Aorta (tissue), 5 donors: ENCODE measurements at regions not wholly inside any gene's neighbourhood (a gene's known extent, or its start where the extent isn't known, plus 50 kb on each side); places are given as distances from the start of the nearest gene placed in this dataset.
A peak's percentile ranks its signal among the peaks of the same experiment; 100 is the strongest.
"Not testable (repeated sequence)": the region's sequence is repeated elsewhere in the genome, so short reads cannot be mapped to it uniquely, and the experiment has no call there.

ENCODE experiments used
- ATAC-seq: fragments of 200-7000 bp; cut with Tn5 transposase; one replicate; pipeline ENCODE4 v1.9.1; 2022; ENCODE audit warnings: moderate library complexity; ENCODE audit not compliant: low FRiP score
- DNase-seq, 2 donors: peaks; one replicate each; pipeline ENCODE4 v3.0.0-alpha.2; 2020
- H3K27ac ChIP-seq, 2 donors: one replicate each; pipeline ENCODE4 v1.5.1; 2013; ENCODE audit warnings: low read length in 2 of 2, mild to moderate bottlenecking in 2 of 2, moderate library complexity in 2 of 2, control low read depth in 1 of 2, inconsistent platforms in 1 of 2, low read depth in 1 of 2
- H3K27me3 ChIP-seq, 2 donors: one replicate each; pipeline ENCODE4 v1.6.1; 2013; ENCODE audit warnings: control low read depth in 1 of 2, low read length in 1 of 2, mild to moderate bottlenecking in 1 of 2, moderate library complexity in 1 of 2; ENCODE audit not compliant: insufficient read depth in 2 of 2, control insufficient read depth in 1 of 2
- H3K36me3 ChIP-seq, 2 donors: one replicate each; pipeline ENCODE4 v1.6.1; 2013; ENCODE audit warnings: control low read depth in 1 of 2, low read length in 1 of 2, mild to moderate bottlenecking in 1 of 2; ENCODE audit not compliant: insufficient read depth in 2 of 2, control insufficient read depth in 1 of 2
- H3K4me1 ChIP-seq, 2 donors: one replicate each; pipeline ENCODE4 v1.6.1; 2013; ENCODE audit warnings: low read length in 2 of 2, control low read depth in 1 of 2, mild to moderate bottlenecking in 1 of 2, moderate library complexity in 1 of 2; ENCODE audit not compliant: insufficient read depth in 2 of 2, control insufficient read depth in 1 of 2
- H3K4me3 ChIP-seq, 2 donors: one replicate each; pipeline ENCODE4 v1.5.1; 2013; ENCODE audit warnings: low read length in 2 of 2, control low read depth in 1 of 2, mild to moderate bottlenecking in 1 of 2
- H3K9me3 ChIP-seq: one replicate; pipeline ENCODE4 v1.6.1; 2013; ENCODE audit warnings: mild to moderate bottlenecking, low read length; ENCODE audit not compliant: control insufficient read depth
- WGBS, 2 donors: extraction: QIAGEN DNeasy Blood & Tissue Kit; methylation state at CpG; one replicate each; pipeline ENCODE4 v1.1.7; 2013; 5-methylcytosine and 5-hydroxymethylcytosine counted together
- intact Hi-C, 2 donors: fragments of 100-400 bp; cut with DNase I; formaldehyde crosslinking; loops; one replicate each; pipeline versions ENCODE4 v1.14.2 to v1.15.0; 2022
- donor health status: healthy with polysubstance abuse.
- donor health status: Bipolar disorder and iron deficiency.
- donor health status: DM: no; HTN: no; CAD: no.
- donor health status: DM: no; HTN: no; CAD: no.
- donor health status: DM: yes; HTN: yes; CAD: no.

GRCh38 chr12:22115711-22116110 lies 69.7 kb downstream of the CMAS start:
- intact Hi-C loops = loop anchor here in 1 of 2 donors (1.0 kb wide), 1 partner anchor 14 kb away; no protein-coding TSS in a partner anchor

GRCh38 chr12:22116376-22116775 lies 70.4 kb downstream of the CMAS start:
- Histone ChIP-seq H3K9me3 (no peaks in the 10 kb centered on the region), H3K36me3 (no peaks in the 10 kb centered on the region), H3K4me3 (no peak overlapping the region), H3K27ac (no peak overlapping the region), H3K4me1 (no peaks in the 10 kb centered on the region), H3K27me3 (no peaks in the 10 kb centered on the region)
- 67 to 74% methylated on average over 5 of the region's 5 CpGs for WGBS, 2 donors
- intact Hi-C loops = loop anchor here in 1 of 2 donors (1.0 kb wide), 1 partner anchor 15 kb away; no protein-coding TSS in a partner anchor
- no peak for DNase-seq
- ATAC-seq = no peak

More at GRCh38 chr12:22115711-22116110, 69.7 kb downstream of the CMAS start:
- WGBS, 2 donors = 82 to 84% methylated on average over 4 of the region's 4 CpGs
- H3K4me1 ChIP-seq = no peaks in the 10 kb centered on the region
- no peaks in the 10 kb centered on the region for H3K27me3 ChIP-seq
- ATAC-seq (no peak), DNase-seq (no peak)
- no peak overlapping the region for H3K27ac ChIP-seq
- no peaks in the 10 kb centered on the region for H3K9me3 ChIP-seq
- H3K4me3 ChIP-seq = no peak overlapping the region
- no peaks in the 10 kb centered on the region for H3K36me3 ChIP-seq

GRCh38 chr12:22117563-22118237 lies 71.7 kb downstream of the CMAS start:
- Histone ChIP-seq H3K9me3 (no peaks in the 10 kb centered on the region), H3K4me1 (no peaks in the 10 kb centered on the region), H3K27me3 (no peaks in the 10 kb centered on the region), H3K4me3 (no peak overlapping the region), H3K36me3 (no peaks in the 10 kb centered on the region), H3K27ac (no peak overlapping the region)
- WGBS, 2 donors = 56 to 63% methylated on average over 3 of the region's 3 CpGs
- ATAC-seq (no peak), DNase-seq (no peak)
- intact Hi-C loops = no loop called here

- no peaks in the 10 kb centered on the region for H3K36me3 ChIP-seq
- no peak overlapping the region for H3K4me3 ChIP-seq
- H3K4me1 ChIP-seq = no peaks in the 10 kb centered on the region
- 72% methylated on average over 3 of the region's 3 CpGs for WGBS, 2 donors
- no peaks in the 10 kb centered on the region for H3K9me3 ChIP-seq
- ATAC-seq (no peak), DNase-seq (no peak)
- no peak overlapping the region for H3K27ac ChIP-seq
- no peaks in the 10 kb centered on the region for H3K27me3 ChIP-seq
- intact Hi-C loops = no loop called here
Observed at GRCh38 chr12:22118238-22118790, 72.3 kb downstream of the CMAS start.

GRCh38 chr12:22121224-22121623 lies 75.2 kb downstream of the CMAS start:
- Histone ChIP-seq H3K4me3 (no peak overlapping the region), H3K27me3 (no peaks in the 10 kb centered on the region), H3K4me1 (no peaks in the 10 kb centered on the region), H3K36me3 (no peaks in the 10 kb centered on the region), H3K27ac (no peak overlapping the region), H3K9me3 (no peaks in the 10 kb centered on the region)
- peak in 1 of 2 donors; percentile 34 for DNase-seq
- intact Hi-C loops = no loop called here
- no peak for ATAC-seq
- 45 to 52% methylated on average over 4 of the region's 4 CpGs for WGBS, 2 donors

- Histone ChIP-seq H3K4me1 (no peaks in the 10 kb centered on the region), H3K4me3 (no peak overlapping the region), H3K27me3 (no peaks in the 10 kb centered on the region), H3K27ac (no peak overlapping the region), H3K36me3 (no peaks in the 10 kb centered on the region), H3K9me3 (no peaks in the 10 kb centered on the region)
- no peak for ATAC-seq
- 9 to 10% methylated on average over 2 of the region's 2 CpGs for WGBS, 2 donors
- DNase-seq = no peak
- intact Hi-C loops = no loop called here
Observed at GRCh38 chr12:22122359-22122758, 76.3 kb downstream of the CMAS start.

- intact Hi-C loops = no loop called here
- no peaks in the 10 kb centered on the region for H3K9me3 ChIP-seq
- 85 to 90% methylated on average over 2 of the region's 2 CpGs for WGBS, 2 donors
- no peaks in the 10 kb centered on the region for H3K27me3 ChIP-seq
- H3K36me3 ChIP-seq = no peaks in the 10 kb centered on the region
- H3K4me1 ChIP-seq = no peaks in the 10 kb centered on the region
- no peak for ATAC-seq
- DNase-seq = no peak
- no peak overlapping the region for H3K4me3 ChIP-seq
- H3K27ac ChIP-seq = no peak overlapping the region
Observed at GRCh38 chr12:22124987-22125386, 79.0 kb downstream of the CMAS start.

GRCh38 chr12:22126101-22126500 lies 80.1 kb downstream of the CMAS start:
- DNase-seq, H3K9me3 ChIP-seq, H3K27me3 ChIP-seq, H3K4me1 ChIP-seq, intact Hi-C loops, H3K4me3 ChIP-seq, ATAC-seq, H3K36me3 ChIP-seq, H3K27ac ChIP-seq: not testable (repeated sequence)
- 39 to 50% methylated on average over 2 of the region's 2 CpGs for WGBS, 2 donors

GRCh38 chr12:22126758-22127157 lies 80.7 kb downstream of the CMAS start:
- Histone ChIP-seq H3K27ac (no peak overlapping the region), H3K4me3 (no peak overlapping the region), H3K27me3 (no peaks in the 10 kb centered on the region), H3K36me3 (no peaks in the 10 kb centered on the region), H3K4me1 (no peaks in the 10 kb centered on the region), H3K9me3 (no peaks in the 10 kb centered on the region)
- DNase-seq (no peak), ATAC-seq (no peak)
- intact Hi-C loops = no loop called here
- WGBS, 2 donors = 0% methylated on average over 1 of the region's 1 CpG
